Endodermal cell (in vitro differentiated cells): ENCODE measurements at regions not wholly inside any gene's neighbourhood (a gene's known extent, or its start where the extent isn't known, plus 50 kb on each side); places are given as distances from the start of the nearest gene placed in this dataset.

Source experiments
- DNase-seq: peaks from one replicate; pipeline ENCODE4 v3.0.0-alpha.2; 2017
- H3K27ac ChIP-seq: 2 replicates; pipeline ENCODE4 v1.5.1; 2013; ENCODE audit warnings: mild to moderate bottlenecking, low read depth, low read length, moderate library complexity
- H3K27me3 ChIP-seq: 2 replicates; pipeline ENCODE4 v1.6.1; 2013; ENCODE audit warnings: mild to moderate bottlenecking, low read length, moderate library complexity; ENCODE audit not compliant: insufficient read depth, control insufficient read depth, poor library complexity, severe bottlenecking
- H3K36me3 ChIP-seq: 2 replicates; pipeline ENCODE4 v1.7.0; 2013; ENCODE audit warnings: mild to moderate bottlenecking, low read length, moderate library complexity; ENCODE audit not compliant: control insufficient read depth, insufficient read depth
- H3K4me1 ChIP-seq: one replicate; pipeline ENCODE4 v1.7.0; 2013; ENCODE audit warnings: low read length; ENCODE audit not compliant: control insufficient read depth, insufficient read depth
- H3K4me3 ChIP-seq: 2 replicates; pipeline ENCODE4 v1.5.1; 2013; ENCODE audit warnings: mild to moderate bottlenecking, low read length, moderate library complexity
- H3K9ac ChIP-seq: 2 replicates; pipeline ENCODE4 v1.6.1; 2013; ENCODE audit warnings: mild to moderate bottlenecking, low read length, moderate library complexity; ENCODE audit not compliant: poor library complexity, severe bottlenecking; ENCODE audit errors: extremely low read depth
- H3K9me3 ChIP-seq: 2 replicates; pipeline ENCODE4 v1.6.1; 2013; ENCODE audit warnings: mild to moderate bottlenecking, low read length, moderate library complexity; ENCODE audit not compliant: control insufficient read depth
- H3K27ac Mint-ChIP-seq: 2 replicates; pipeline ENCODE4 v1.8.0; 2020; ENCODE audit warnings: mixed read lengths
- H3K27me3 Mint-ChIP-seq: 2 replicates; pipeline ENCODE4 v1.8.0; 2021; ENCODE audit warnings: mild to moderate bottlenecking, mixed read lengths; ENCODE audit not compliant: insufficient read depth
- H3K36me3 Mint-ChIP-seq: 2 replicates; pipeline ENCODE4 v1.8.0; 2020; ENCODE audit warnings: low read depth, mixed read lengths
- H3K4me1 Mint-ChIP-seq: 2 replicates; pipeline ENCODE4 v1.8.0; 2020; ENCODE audit warnings: mixed read lengths
- H3K4me3 Mint-ChIP-seq: 2 replicates; pipeline ENCODE4 v1.8.0; 2020; ENCODE audit warnings: mild to moderate bottlenecking, moderate library complexity, mixed read lengths
- H3K9me3 Mint-ChIP-seq: 2 replicates; pipeline ENCODE4 v1.8.0; 2020; ENCODE audit warnings: mild to moderate bottlenecking, mixed read lengths
- CTCF ChIP-seq: fragments of 200-600 bp; sonication (generic); conservative IDR thresholded peaks from 2 replicates; pipeline ENCODE4 v1.5.0; 2021; ENCODE audit warnings: antibody characterized with exemption, mild to moderate bottlenecking
- WGBS, 2 experiments: methylation state at CpG; one replicate each; pipeline versions ENCODE4 v1.1.5 to v1.1.7; 2013; ENCODE audit warnings: missing lambda C conversion rate in 2 of 2, mixed read lengths in 1 of 2; ENCODE audit not compliant: insufficient coverage in 1 of 2, insufficient read length in 1 of 2; 5-methylcytosine and 5-hydroxymethylcytosine counted together

- Mint-ChIP-seq H3K27me3 (no peaks in the 10 kb centered on the region), H3K4me1 (peaks cover 15% of the 10 kb centered on the region), H3K36me3 (peaks cover 14% of the 10 kb centered on the region), H3K27ac (no peak overlapping the region), H3K4me3 (no peak overlapping the region), H3K9me3 (no peaks in the 10 kb centered on the region)
- no peak overlapping the region for H3K9ac ChIP-seq
- no peaks in the 10 kb centered on the region for H3K4me1 ChIP-seq
- DNase-seq: no peak
- no peaks in the 10 kb centered on the region for H3K36me3 ChIP-seq
- no peak for TF ChIP-seq CTCF
- H3K27ac ChIP-seq: no peak overlapping the region
- 83 to 95% methylated on average over 2 of the region's 2 CpGs for WGBS, 2 experiments
- no peaks in the 10 kb centered on the region for H3K9me3 ChIP-seq
- no peak overlapping the region for H3K4me3 ChIP-seq
- H3K27me3 ChIP-seq: no peaks in the 10 kb centered on the region
Observed at GRCh38 chr12:111219440-111219839, 149.5 kb downstream of the PHETA1 start.

- WGBS, 2 experiments: 83 to 89% methylated on average over 4 to 6 of the region's 6 CpGs
- Mint-ChIP-seq H3K36me3 (peaks cover 14% of the 10 kb centered on the region), H3K27me3 (no peaks in the 10 kb centered on the region), H3K4me3 (no peak overlapping the region), H3K4me1 (peaks cover 16% of the 10 kb centered on the region), H3K9me3 (no peaks in the 10 kb centered on the region), H3K27ac (no peak overlapping the region)
- H3K9me3 ChIP-seq: no peaks in the 10 kb centered on the region
- DNase-seq: no peak
- TF ChIP-seq CTCF: no peak
- H3K4me1 ChIP-seq: no peaks in the 10 kb centered on the region
- no peaks in the 10 kb centered on the region for H3K36me3 ChIP-seq
- H3K27me3 ChIP-seq: no peaks in the 10 kb centered on the region
- H3K9ac ChIP-seq: no peak overlapping the region
- no peak overlapping the region for H3K27ac ChIP-seq
- no peak overlapping the region for H3K4me3 ChIP-seq
Observed at GRCh38 chr12:111218499-111218898, 150.4 kb downstream of the PHETA1 start.

GRCh38 chr12:111216387-111217159 lies 152.3 kb downstream of the PHETA1 start:
- DNase-seq: no peak
- Histone ChIP-seq H3K27ac (no peak overlapping the region), H3K4me3 (no peak overlapping the region), H3K27me3 (no peaks in the 10 kb centered on the region), H3K9me3 (no peaks in the 10 kb centered on the region), H3K9ac (no peak overlapping the region), H3K36me3 (no peaks in the 10 kb centered on the region), H3K4me1 (no peaks in the 10 kb centered on the region)
- WGBS, 2 experiments: 86 to 92% methylated on average over 9 to 13 of the region's 13 CpGs
- Mint-ChIP-seq H3K27me3 (no peaks in the 10 kb centered on the region), H3K27ac (no peak overlapping the region), H3K9me3 (no peaks in the 10 kb centered on the region), H3K36me3 (peaks cover 10% of the 10 kb centered on the region), H3K4me3 (no peak overlapping the region), H3K4me1 (peaks cover 20% of the 10 kb centered on the region)
- TF ChIP-seq CTCF: no peak
